ENCODE measurements at regions not wholly inside any gene's neighbourhood (a gene's known extent, or its start where the extent isn't known, plus 50 kb on each side); places are given as distances from the start of the nearest gene placed in this dataset.

DNA sequence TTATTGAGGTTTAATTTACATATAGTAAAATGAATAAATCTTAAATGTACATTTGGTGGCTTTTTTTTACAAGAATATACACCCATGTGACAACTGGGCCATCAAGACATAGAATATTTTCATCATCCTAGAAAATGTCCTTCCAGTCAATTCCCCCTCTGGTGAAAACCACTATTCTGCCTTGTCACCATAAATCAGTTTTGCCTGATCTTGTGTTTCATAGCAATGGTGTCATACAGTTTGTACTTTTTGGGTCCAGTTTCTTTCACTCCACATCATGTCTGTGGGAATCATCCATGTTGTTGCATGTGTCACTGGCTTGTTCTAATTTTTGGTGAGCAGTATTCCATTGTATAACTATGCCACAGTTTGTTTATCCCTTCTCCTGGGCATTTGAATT is 133.1 kb downstream of the PDCD6IP start:
- Mint-ChIP-seq H3K4me3 (no peak overlapping the region), H3K36me3 (ENCODE audit: low read depth) (peaks cover 2% of the 10 kb centered on the region), H3K27me3 (ENCODE audit: low read depth) (no peaks in the 10 kb centered on the region), H3K27ac (ENCODE audit: unreplicated experiment) (no peak overlapping the region), H3K4me1 (peaks cover 3% of the 10 kb centered on the region), H3K9me3 (no peaks in the 10 kb centered on the region)
- DNase-seq (ENCODE audit: low read depth, low spot score), result no peak
- TF ChIP-seq, protein P1, sequence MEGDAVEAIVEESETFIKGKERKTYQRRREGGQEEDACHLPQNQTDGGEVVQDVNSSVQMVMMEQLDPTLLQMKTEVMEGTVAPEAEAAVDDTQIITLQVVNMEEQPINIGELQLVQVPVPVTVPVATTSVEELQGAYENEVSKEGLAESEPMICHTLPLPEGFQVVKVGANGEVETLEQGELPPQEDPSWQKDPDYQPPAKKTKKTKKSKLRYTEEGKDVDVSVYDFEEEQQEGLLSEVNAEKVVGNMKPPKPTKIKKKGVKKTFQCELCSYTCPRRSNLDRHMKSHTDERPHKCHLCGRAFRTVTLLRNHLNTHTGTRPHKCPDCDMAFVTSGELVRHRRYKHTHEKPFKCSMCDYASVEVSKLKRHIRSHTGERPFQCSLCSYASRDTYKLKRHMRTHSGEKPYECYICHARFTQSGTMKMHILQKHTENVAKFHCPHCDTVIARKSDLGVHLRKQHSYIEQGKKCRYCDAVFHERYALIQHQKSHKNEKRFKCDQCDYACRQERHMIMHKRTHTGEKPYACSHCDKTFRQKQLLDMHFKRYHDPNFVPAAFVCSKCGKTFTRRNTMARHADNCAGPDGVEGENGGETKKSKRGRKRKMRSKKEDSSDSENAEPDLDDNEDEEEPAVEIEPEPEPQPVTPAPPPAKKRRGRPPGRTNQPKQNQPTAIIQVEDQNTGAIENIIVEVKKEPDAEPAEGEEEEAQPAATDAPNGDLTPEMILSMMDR (conservative IDR thresholded peaks at IDR 0.05), result no peak

DNA sequence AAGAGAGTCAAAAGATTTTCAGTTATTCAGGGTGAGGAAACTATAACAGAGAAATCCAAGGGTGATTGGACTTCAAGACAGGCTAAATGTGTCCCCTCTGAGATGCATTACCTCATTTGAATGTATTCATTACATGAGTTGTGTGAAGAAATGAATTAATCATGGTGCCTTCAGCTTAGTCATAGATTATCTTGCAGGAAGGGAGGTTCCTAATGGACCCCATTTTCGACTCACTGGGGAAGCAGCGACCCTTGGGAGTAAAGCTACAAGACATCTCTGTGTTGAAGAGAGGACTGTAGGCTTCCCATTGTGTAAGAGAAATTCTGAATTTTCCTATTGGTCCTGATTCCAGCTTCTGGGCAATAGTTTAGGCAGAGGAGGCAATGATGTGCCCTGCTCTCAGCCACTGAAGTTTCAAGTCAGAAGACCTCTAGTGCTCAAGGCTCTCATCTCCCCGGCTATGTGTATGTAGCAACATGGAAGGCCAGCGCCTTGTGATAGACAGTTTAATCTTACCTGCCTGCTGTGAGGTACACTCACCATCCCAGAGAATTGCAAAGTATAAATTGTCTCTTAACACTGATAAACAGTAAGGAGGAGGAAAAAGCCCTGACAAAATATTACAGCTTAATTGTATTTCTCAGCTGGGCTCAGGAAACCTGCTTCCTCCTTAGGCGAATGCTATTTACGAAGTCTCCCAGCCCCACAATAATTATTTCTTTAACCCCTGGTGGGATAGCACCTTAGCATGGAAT is 133.8 kb downstream of the PDCD6IP start:
- TF ChIP-seq, protein P1 (conservative IDR thresholded peaks at IDR 0.05), result no peak
- Mint-ChIP-seq H3K27ac (ENCODE audit: unreplicated experiment) (no peak overlapping the region), H3K4me1 (peaks cover 3% of the 10 kb centered on the region), H3K27me3 (ENCODE audit: low read depth) (no peaks in the 10 kb centered on the region), H3K4me3 (no peak overlapping the region), H3K9me3 (no peaks in the 10 kb centered on the region), H3K36me3 (ENCODE audit: low read depth) (peaks cover 2% of the 10 kb centered on the region)
- no peak for DNase-seq (ENCODE audit: low read depth, low spot score)

DNA sequence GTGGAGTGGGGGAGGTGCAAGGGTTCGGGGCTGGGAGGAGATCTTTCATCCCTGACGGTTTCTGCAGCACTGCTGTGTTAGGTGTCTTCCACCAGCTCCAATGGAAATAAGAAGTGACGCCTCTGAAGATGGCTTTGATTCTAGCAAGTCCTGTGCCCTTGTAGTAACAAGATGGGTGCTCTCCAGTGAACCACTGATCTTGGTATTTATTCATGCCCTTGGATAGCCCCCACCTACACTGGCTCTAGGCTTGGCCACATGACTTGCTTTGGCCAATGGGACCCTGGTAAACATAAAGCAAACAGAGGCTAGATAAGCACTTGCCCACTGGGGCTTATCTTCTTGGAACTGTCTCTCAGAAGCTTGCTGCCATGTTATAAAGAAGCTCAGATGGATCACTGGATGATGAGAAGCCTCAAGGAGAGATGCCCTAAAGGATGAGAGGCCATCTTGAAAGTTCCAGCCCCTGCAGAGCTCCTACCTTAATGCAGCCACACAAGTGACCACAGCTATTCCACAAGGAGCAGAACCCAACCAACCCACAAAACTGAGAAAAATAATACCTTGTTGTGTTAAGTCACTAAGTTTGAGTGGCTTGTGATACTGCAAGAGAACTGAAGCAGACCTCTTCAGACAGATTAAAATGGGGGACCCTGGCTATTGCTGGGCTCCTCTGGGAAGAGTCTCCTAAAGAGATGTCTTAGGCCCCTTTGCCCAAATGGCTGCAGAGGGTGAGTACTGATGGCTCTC is 137.9 kb downstream of the PDCD6IP start:
- H3K27me3 Mint-ChIP-seq (ENCODE audit: low read depth), result no peaks in the 10 kb centered on the region

DNA sequence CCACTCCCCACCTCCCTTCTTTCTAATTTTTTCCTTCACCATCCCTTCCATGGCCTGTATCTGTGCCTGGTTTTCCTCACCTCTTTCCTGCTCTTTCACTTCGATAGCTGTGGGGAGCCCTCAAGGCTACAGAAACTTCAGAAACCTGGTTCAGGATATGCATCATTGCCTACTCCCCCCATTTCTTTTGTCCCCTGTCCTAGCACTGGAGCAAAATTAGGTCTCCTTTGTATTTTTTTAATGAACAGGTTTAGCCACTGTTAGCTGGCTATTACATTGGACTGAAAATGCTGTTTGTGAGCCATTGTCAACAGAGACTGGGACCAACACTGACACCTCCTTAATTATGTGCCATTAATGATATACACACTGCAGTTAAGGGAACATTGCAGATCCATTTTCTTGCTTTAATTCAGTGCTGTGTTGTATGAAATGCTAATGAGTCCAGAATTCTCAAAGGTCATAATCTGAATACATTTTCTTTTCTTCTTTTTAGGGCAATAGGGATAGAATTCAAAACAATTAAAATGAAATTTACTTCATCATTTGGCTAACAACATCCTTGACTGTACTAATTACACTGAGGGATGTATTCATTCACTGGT is 138.6 kb downstream of the PDCD6IP start:
- Mint-ChIP-seq H3K27ac (ENCODE audit: unreplicated experiment) (no peak overlapping the region), H3K4me1 (peaks cover 14% of the 10 kb centered on the region), H3K36me3 (ENCODE audit: low read depth) (peaks cover 2% of the 10 kb centered on the region), H3K9me3 (no peaks in the 10 kb centered on the region), H3K27me3 (ENCODE audit: low read depth) (no peaks in the 10 kb centered on the region), H3K4me3 (no peak overlapping the region)
- no peak for DNase-seq (ENCODE audit: low read depth, low spot score)
- TF ChIP-seq, protein P1 (conservative IDR thresholded peaks at IDR 0.05), result no peak

More for the DNA sequence above, 137.9 kb downstream of the PDCD6IP start:
- TF ChIP-seq, protein P1 (conservative IDR thresholded peaks at IDR 0.05), result no peak
- DNase-seq (ENCODE audit: low read depth, low spot score), result no peak
- H3K36me3 Mint-ChIP-seq (ENCODE audit: low read depth), result peaks cover 2% of the 10 kb centered on the region
- peaks cover 14% of the 10 kb centered on the region for H3K4me1 Mint-ChIP-seq
- no peak overlapping the region for H3K4me3 Mint-ChIP-seq
- H3K27ac Mint-ChIP-seq (ENCODE audit: unreplicated experiment), result no peak overlapping the region
- H3K9me3 Mint-ChIP-seq, result no peaks in the 10 kb centered on the region

DNA sequence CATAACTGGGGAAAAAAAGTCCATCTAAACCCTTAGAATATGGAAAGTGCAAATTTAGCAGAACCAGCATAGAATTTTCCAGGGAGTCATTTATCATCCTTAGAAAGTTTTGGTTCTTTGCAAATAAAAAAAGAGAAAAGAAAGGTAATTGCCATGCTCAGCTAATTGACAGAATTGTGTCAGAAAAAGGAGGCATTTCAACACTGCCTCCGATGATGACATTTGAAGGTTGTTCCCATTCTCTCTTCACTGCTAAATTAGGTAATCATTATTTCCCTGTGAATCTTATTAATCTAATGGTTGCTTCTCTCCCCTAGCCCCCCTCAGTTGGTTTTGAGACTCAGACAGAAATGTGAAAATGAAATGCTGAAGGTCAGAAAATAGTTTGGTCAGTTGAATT is 139.2 kb downstream of the PDCD6IP start:
- H3K4me1 Mint-ChIP-seq, result peaks cover 18% of the 10 kb centered on the region
- TF ChIP-seq, protein P1 (conservative IDR thresholded peaks at IDR 0.05), result no peak
- H3K9me3 Mint-ChIP-seq, result no peaks in the 10 kb centered on the region
- no peaks in the 10 kb centered on the region for H3K27me3 Mint-ChIP-seq (ENCODE audit: low read depth)
- H3K27ac Mint-ChIP-seq (ENCODE audit: unreplicated experiment), result peak overlapping the region; percentile 46
- no peak for DNase-seq (ENCODE audit: low read depth, low spot score)
- H3K36me3 Mint-ChIP-seq (ENCODE audit: low read depth), result peaks cover 2% of the 10 kb centered on the region
- H3K4me3 Mint-ChIP-seq, result no peak overlapping the region
